ENCODE measurements at regions not wholly inside any gene's neighbourhood (a gene's known extent, or its start where the extent isn't known, plus 50 kb on each side); places are given as distances from the start of the nearest gene placed in this dataset.
"Not testable (repeated sequence)": the region's sequence is repeated elsewhere in the genome, so short reads cannot be mapped to it uniquely, and the experiment has no call there.

- DNase-seq (ENCODE audit: low spot score): no peak
Measured at GRCh38 chr2:204360218-204361007, 184.9 kb upstream of the PARD3B start.

GRCh38 chr2:204361738-204362137 lies 183.5 kb upstream of the PARD3B start:
- DNase-seq (ENCODE audit: low spot score): no peak

- DNase-seq (ENCODE audit: low spot score): no peak
Measured at GRCh38 chr2:204362581-204362980, 182.7 kb upstream of the PARD3B start.

- DNase-seq (ENCODE audit: low spot score): no peak
Measured at GRCh38 chr2:204363513-204363912, 181.8 kb upstream of the PARD3B start.

- DNase-seq (ENCODE audit: low spot score): no peak
Measured at GRCh38 chr2:204364860-204365535, 180.3 kb upstream of the PARD3B start.

GRCh38 chr2:204365811-204366210 lies 179.5 kb upstream of the PARD3B start:
- DNase-seq (ENCODE audit: low spot score): no peak

- DNase-seq (ENCODE audit: low spot score): no peak
Measured at GRCh38 chr2:204367466-204367865, 177.8 kb upstream of the PARD3B start.

- DNase-seq (ENCODE audit: low spot score): no peak
Measured at GRCh38 chr2:204370172-204370718, 175.0 kb upstream of the PARD3B start.

GRCh38 chr2:204373942-204374341 lies 171.3 kb upstream of the PARD3B start:
- no peak for DNase-seq (ENCODE audit: low spot score)

- DNase-seq (ENCODE audit: low spot score): no peak
Measured at GRCh38 chr2:204380141-204380881, 165.0 kb upstream of the PARD3B start.

GRCh38 chr2:204386668-204387067 lies 158.6 kb upstream of the PARD3B start:
- DNase-seq (ENCODE audit: low spot score): no peak

- DNase-seq (ENCODE audit: low spot score): no peak
Measured at GRCh38 chr2:204389120-204389519, 156.2 kb upstream of the PARD3B start.

- no peak for DNase-seq (ENCODE audit: low spot score)
Measured at GRCh38 chr2:204389856-204390255, 155.4 kb upstream of the PARD3B start.

- DNase-seq (ENCODE audit: low spot score): no peak
Measured at GRCh38 chr2:204395539-204395938, 149.7 kb upstream of the PARD3B start.

- no peak for DNase-seq (ENCODE audit: low spot score)
Measured at GRCh38 chr2:204401114-204401513, 144.2 kb upstream of the PARD3B start.

GRCh38 chr2:204407204-204408014 lies 137.9 kb upstream of the PARD3B start:
- DNase-seq (ENCODE audit: low spot score): no peak

- DNase-seq (ENCODE audit: low spot score): not testable (repeated sequence)
Measured at GRCh38 chr2:204412782-204413181, 132.5 kb upstream of the PARD3B start.

- no peak for DNase-seq (ENCODE audit: low spot score)
Measured at GRCh38 chr2:204415406-204416181, 129.7 kb upstream of the PARD3B start.

- no peak for DNase-seq (ENCODE audit: low spot score)
Measured at GRCh38 chr2:204416236-204416635, 129.0 kb upstream of the PARD3B start.

- no peak for DNase-seq (ENCODE audit: low spot score)
Measured at GRCh38 chr2:204425821-204426220, 119.5 kb upstream of the PARD3B start.

- DNase-seq (ENCODE audit: low spot score): no peak
Measured at GRCh38 chr2:204428675-204429074, 116.6 kb upstream of the PARD3B start.

Data from CD4-positive, alpha-beta T cell treated with Interleukin-2 at 100 ng/mL for 4 hours (primary cell).